H1 (cell line): ENCODE measurements at regions not wholly inside any gene's neighbourhood (a gene's known extent, or its start where the extent isn't known, plus 50 kb on each side); places are given as distances from the start of the nearest gene placed in this dataset.

Experiments
- CTCF ChIA-PET: fragments of 300-600 bp; sonication (Branson Sonifier 250); formaldehyde crosslinking; loops from one replicate; lab custom pipeline; 2021; ENCODE audit not compliant: partially characterized antibody; lab: Charles Lee
- POLR2A ChIA-PET: fragments of 300-600 bp; sonication (Branson Sonifier 250); formaldehyde crosslinking; loops from one replicate; lab custom pipeline; 2021; ENCODE audit warnings: inconsistent platforms; ENCODE audit not compliant: partially characterized antibody; lab: Charles Lee
- DNase-seq, 2 experiments: peaks; one replicate each; pipeline versions ENCODE4 v3.0.0 to v3.0.0-alpha.2; 2010 to 2022; ENCODE audit warnings: low spot score in 2 of 2, low read depth in 1 of 2, mixed read lengths in 1 of 2
- FAIRE-seq: peaks from 2 replicates; lab custom pipeline; 2011; peaks lifted over from hg19 to GRCh38; lab: Jason Lieb, UNC
- H2AFZ ChIP-seq: 2 replicates; pipeline ENCODE4 v1.8.1; 2012; ENCODE audit warnings: low read length, inconsistent platforms
- H2AK5ac ChIP-seq: 2 replicates; pipeline ENCODE4 v1.6.1; 2013; ENCODE audit warnings: low read depth, low read length
- H2BK120ac ChIP-seq: replicated peaks from 2 replicates; pipeline ENCODE3; 2013; ENCODE audit warnings: low read depth, low read length, inconsistent platforms
- H2BK12ac ChIP-seq: 2 replicates; pipeline ENCODE4 v1.6.1; 2013; ENCODE audit warnings: low read depth, low read length
- H2BK15ac ChIP-seq: 2 replicates; pipeline ENCODE4 v1.6.1; 2013; ENCODE audit warnings: low read length
- H2BK20ac ChIP-seq: 2 replicates; pipeline ENCODE4 v1.6.1; 2013; ENCODE audit warnings: low read length
- H2BK5ac ChIP-seq: 2 replicates; pipeline ENCODE4 v1.6.1; 2013; ENCODE audit warnings: low read depth, low read length
- H3K14ac ChIP-seq: 2 replicates; pipeline ENCODE4 v1.6.1; 2013; ENCODE audit warnings: inconsistent platforms; ENCODE audit not compliant: insufficient read length
- H3K18ac ChIP-seq: 2 replicates; pipeline ENCODE4 v1.6.1; 2013; ENCODE audit warnings: low read length; ENCODE audit errors: extremely low read depth
- H3K23ac ChIP-seq: 2 replicates; pipeline ENCODE4 v1.6.1; 2013; ENCODE audit warnings: inconsistent platforms; ENCODE audit not compliant: insufficient read length
- H3K23me2 ChIP-seq: 2 replicates; pipeline ENCODE4 v1.6.1; 2013; ENCODE audit warnings: low read depth, low read length
- H3K27ac ChIP-seq: 2 replicates; pipeline ENCODE4 v1.6.1; 2011; ENCODE audit warnings: low read depth, low read length, inconsistent platforms
- H3K27me3 ChIP-seq, 4 experiments: replicated peaks in 1 of 4; 1 replicate in 1 of 4; 2 replicates in 3 of 4; pipeline versions ENCODE4 v1.6.1 to v1.8.1; 2011 to 2013; ENCODE audit warnings: low read length in 3 of 4, mild to moderate bottlenecking in 3 of 4, inconsistent platforms in 2 of 4, mixed read lengths in 2 of 4, moderate library complexity in 1 of 4; ENCODE audit not compliant: control insufficient read depth in 3 of 4, insufficient read depth in 3 of 4; ENCODE audit errors: extremely low read depth in 1 of 4
- H3K36me3 ChIP-seq, 4 experiments: 2 replicates each; pipeline versions ENCODE4 v1.6.1 to v1.8.1; 2011 to 2013; ENCODE audit warnings: mild to moderate bottlenecking in 4 of 4, low read length in 3 of 4, moderate library complexity in 2 of 4, control low read depth in 1 of 4, inconsistent platforms in 1 of 4; ENCODE audit not compliant: insufficient read depth in 4 of 4, control insufficient read depth in 2 of 4
- H3K4ac ChIP-seq: replicated peaks from 2 replicates; pipeline ENCODE3; 2013; ENCODE audit warnings: low read length, low read depth, mixed read lengths, inconsistent platforms; ENCODE audit not compliant: insufficient read length
- H3K4me1 ChIP-seq, 4 experiments: replicated peaks in 1 of 4; 1 replicate in 1 of 4; 2 replicates in 3 of 4; pipeline versions ENCODE4 v1.6.1 to v1.8.1; 2011 to 2013; ENCODE audit warnings: low read length in 3 of 4, inconsistent platforms in 2 of 4, mixed read lengths in 1 of 4; ENCODE audit not compliant: insufficient read depth in 4 of 4, control insufficient read depth in 3 of 4
- H3K4me2 ChIP-seq, 2 experiments: 2 replicates each; pipeline versions ENCODE4 v1.6.1 to v1.8.1; 2011 to 2013; ENCODE audit warnings: low read depth in 2 of 2, low read length in 2 of 2, control low read depth in 1 of 2, inconsistent platforms in 1 of 2, mild to moderate bottlenecking in 1 of 2; ENCODE audit not compliant: insufficient read depth in 1 of 2
- H3K4me3 ChIP-seq, 4 experiments: fragments of 200-600, 300-600 bp in 1 of 4; sonication (generic), shearing (Covaris generic), sonication (Bioruptor Twin) in 1 of 4; 2 replicates each; pipeline versions ENCODE4 v1.5.1 to v1.8.1; 2011 to 2016; ENCODE audit warnings: low read length in 4 of 4, low read depth in 3 of 4, control low read depth in 2 of 4, inconsistent platforms in 2 of 4, mild to moderate bottlenecking in 2 of 4, mixed read lengths in 1 of 4, moderate library complexity in 1 of 4; ENCODE audit not compliant: insufficient read depth in 2 of 4; ENCODE audit errors: extremely low read depth in 1 of 4
- H3K56ac ChIP-seq: replicated peaks from 2 replicates; pipeline ENCODE3; 2013; ENCODE audit warnings: low read depth, mild to moderate bottlenecking, mixed read lengths, low read length, inconsistent platforms; ENCODE audit not compliant: insufficient read length
- H3K79me1 ChIP-seq: 2 replicates; pipeline ENCODE4 v1.6.1; 2013; ENCODE audit warnings: low read depth, low read length, control low read depth
- H3K79me2 ChIP-seq, 2 experiments: 2 replicates each; pipeline versions ENCODE4 v1.6.1 to v1.8.1; 2012 to 2013; ENCODE audit warnings: low read length in 2 of 2, mild to moderate bottlenecking in 2 of 2, inconsistent platforms in 1 of 2; ENCODE audit not compliant: insufficient read depth in 2 of 2, control insufficient read depth in 1 of 2
- H3K9ac ChIP-seq, 4 experiments: replicated peaks in 1 of 4; 1 replicate in 1 of 4; 2 replicates in 3 of 4; pipeline versions ENCODE4 v1.6.1 to v1.8.1; 2011 to 2013; ENCODE audit warnings: low read depth in 3 of 4, low read length in 3 of 4, control low read depth in 2 of 4, mild to moderate bottlenecking in 2 of 4, moderate library complexity in 2 of 4, inconsistent platforms in 1 of 4; ENCODE audit errors: extremely low read depth in 1 of 4
- H3K9me3 ChIP-seq, 2 experiments: 2 replicates each; pipeline versions ENCODE4 v1.6.1 to v1.8.1; 2012 to 2013; ENCODE audit warnings: mild to moderate bottlenecking in 2 of 2, moderate library complexity in 2 of 2, control low read depth in 1 of 2, inconsistent platforms in 1 of 2, low read depth in 1 of 2, low read length in 1 of 2, mixed read lengths in 1 of 2; ENCODE audit not compliant: insufficient read depth in 2 of 2
- H4K20me1 ChIP-seq, 2 experiments: replicated peaks in 1 of 2; 2 replicates each; pipeline versions ENCODE3 to v1.8.1; 2011 to 2013; ENCODE audit warnings: inconsistent platforms in 2 of 2, low read length in 2 of 2, mild to moderate bottlenecking in 1 of 2; ENCODE audit not compliant: insufficient read depth in 2 of 2, control insufficient read depth in 1 of 2
- H4K5ac ChIP-seq: 2 replicates; pipeline ENCODE4 v1.6.1; 2013; ENCODE audit warnings: low read length, low read depth, mixed read lengths, inconsistent platforms; ENCODE audit not compliant: insufficient read length
- H4K8ac ChIP-seq: 2 replicates; pipeline ENCODE4 v1.8.0; 2013; ENCODE audit warnings: mild to moderate bottlenecking, moderate library complexity, low read length, inconsistent platforms; ENCODE audit not compliant: insufficient read depth; ENCODE audit errors: extremely low read depth
- H4K91ac ChIP-seq: replicated peaks from 2 replicates; pipeline ENCODE3; 2013; ENCODE audit warnings: low read length, mixed read lengths, inconsistent platforms; ENCODE audit not compliant: insufficient read length
- ATF2 ChIP-seq: IDR thresholded peaks from 2 replicates; pipeline ENCODE4 v1.6.1; 2012; ENCODE audit warnings: low read length, inconsistent platforms
- BACH1 ChIP-seq: IDR thresholded peaks from 2 replicates; pipeline ENCODE4 v1.6.1; 2012; ENCODE audit warnings: low read length, improper control_type of control experiment
- CBX5 ChIP-seq: fragments of 300-800, 300-1000 bp; sonication (generic); IDR thresholded peaks from 2 replicates; pipeline ENCODE4 v1.7.1; 2016; ENCODE audit warnings: antibody characterized with exemption, low read length, low read depth
- HDAC2 ChIP-seq, 2 experiments: fragments of 300-600 bp in 1 of 2; sonication (generic) in 1 of 2; IDR thresholded peaks; 2 replicates each; pipeline ENCODE4 v1.6.1; 2011 to 2012; ENCODE audit warnings: low read depth in 2 of 2, low read length in 2 of 2, mild to moderate bottlenecking in 2 of 2, moderate library complexity in 2 of 2, borderline replicate concordance in 1 of 2, inconsistent platforms in 1 of 2
- JUN ChIP-seq: IDR thresholded peaks from 2 replicates; pipeline ENCODE4 v1.6.1; 2011; ENCODE audit warnings: low read depth, mild to moderate bottlenecking, improper control_type of control experiment, low read length
- MAFK ChIP-seq: IDR thresholded peaks from 2 replicates; pipeline ENCODE4 v1.6.1; 2012; ENCODE audit warnings: low read depth, mild to moderate bottlenecking, improper control_type of control experiment, low read length
- RFX5 ChIP-seq: IDR thresholded peaks from 2 replicates; pipeline ENCODE4 v1.6.1; 2011; ENCODE audit warnings: low read depth, low read length, improper control_type of control experiment, borderline replicate concordance
- RNF2 ChIP-seq: fragments of 200-900, 300-1000 bp; sonication (generic); IDR thresholded peaks from 2 replicates; pipeline ENCODE4 v1.7.1; 2016; ENCODE audit warnings: borderline replicate concordance, low read depth, mild to moderate bottlenecking, antibody characterized with exemption, low read length; ENCODE audit not compliant: poor library complexity, severe bottlenecking; ENCODE audit errors: missing control alignments
- SIN3A ChIP-seq, 2 experiments: IDR thresholded peaks in 1 of 2; conservative IDR thresholded peaks in 1 of 2; 2 replicates each; pipeline ENCODE4 v1.6.1; 2011 to 2012; ENCODE audit warnings: low read length in 2 of 2, improper control_type of control experiment in 1 of 2, low read depth in 1 of 2, mild to moderate bottlenecking in 1 of 2
- TEAD4 ChIP-seq: IDR thresholded peaks from 2 replicates; pipeline ENCODE4 v1.6.1; 2012; ENCODE audit warnings: low read depth, low read length, inconsistent platforms, mixed read lengths
- WGBS, 2 experiments: shearing (Covaris generic) in 1 of 2; methylation state at CpG; one replicate each; pipeline versions ENCODE4 v1.1.6 to v1.1.7; 2013 to 2015; ENCODE audit warnings: low lambda C conversion rate in 2 of 2, mixed read lengths in 2 of 2, inconsistent platforms in 1 of 2, low coverage in 1 of 2, missing lambda C conversion rate in 1 of 2; ENCODE audit not compliant: insufficient replicate concordance in 2 of 2, insufficient coverage in 1 of 2, insufficient read length in 1 of 2; ENCODE audit errors: extremely low coverage in 1 of 2, missing lambda C conversion rate in 1 of 2; 5-methylcytosine and 5-hydroxymethylcytosine counted together

DNA sequence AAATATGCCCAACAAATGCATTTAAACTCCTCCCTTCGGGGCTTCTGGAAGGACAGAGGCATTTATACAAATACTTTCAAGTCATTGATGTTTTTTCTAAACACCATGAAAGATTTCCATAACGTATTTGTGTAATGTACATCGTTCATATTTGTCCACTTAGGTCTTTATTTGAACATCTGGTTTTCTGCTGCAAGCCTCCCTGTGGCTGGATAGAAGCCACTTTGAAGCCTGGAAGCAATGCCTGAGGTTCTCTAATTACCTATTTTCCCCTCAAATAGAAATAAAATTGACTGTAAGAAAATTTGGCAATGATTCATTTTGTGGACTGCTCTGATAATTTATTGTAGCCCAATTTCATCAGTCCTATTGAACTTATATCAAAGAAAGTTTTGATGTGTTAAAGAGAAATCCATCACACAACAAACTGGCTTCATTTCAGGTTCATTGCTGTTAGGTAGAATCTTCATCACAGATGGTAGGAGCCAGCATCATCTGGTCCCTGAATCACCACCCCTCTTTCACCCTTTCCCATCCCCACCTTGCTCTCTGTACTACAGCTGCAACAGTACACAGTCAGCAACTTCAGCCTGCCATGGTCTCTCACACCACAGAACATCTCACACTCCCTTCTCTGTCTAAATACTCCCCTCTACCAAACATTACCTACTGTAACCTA lies 186.0 kb upstream of the MGMT start:
- H4K20me1 ChIP-seq: peaks cover 0 to 1% of the 10 kb centered on the region in 2 experiments
- no peak overlapping the region for H4K91ac ChIP-seq
- no peak overlapping the region for H4K5ac ChIP-seq
- H3K4me2 ChIP-seq: no peak overlapping the region
- H2BK5ac ChIP-seq: no peak overlapping the region
- H3K14ac ChIP-seq: no peak overlapping the region
- no peaks in the 10 kb centered on the region for H3K23me2 ChIP-seq
- no peaks in the 10 kb centered on the region for H3K79me2 ChIP-seq
- no peak overlapping the region for H2BK20ac ChIP-seq
- H4K8ac ChIP-seq: no peak overlapping the region
- no peak overlapping the region for H3K27ac ChIP-seq
- no peak overlapping the region for H2AFZ ChIP-seq
- no peak overlapping the region for H3K56ac ChIP-seq
- ChIA-PET POLR2A (no interaction called here), CTCF (no interaction called here)
- H3K9me3 ChIP-seq: peaks cover 0 to 3% of the 10 kb centered on the region in 2 experiments; a peak in 1 of 4 replicates
- H3K79me1 ChIP-seq: no peaks in the 10 kb centered on the region
- peaks cover 0 to 1% (median 0%) of the 10 kb centered on the region in 4 experiments; a peak in 2 of 7 replicates for H3K27me3 ChIP-seq
- H2BK12ac ChIP-seq: no peak overlapping the region
- no peak overlapping the region for H3K23ac ChIP-seq
- H2BK15ac ChIP-seq: no peak overlapping the region
- H2AK5ac ChIP-seq: no peak overlapping the region
- no peak overlapping the region for H3K4me3 ChIP-seq
- no peaks in the 10 kb centered on the region for H3K4me1 ChIP-seq
- no peaks in the 10 kb centered on the region for H3K36me3 ChIP-seq
- no peak overlapping the region for H2BK120ac ChIP-seq
- no peak for FAIRE-seq
- DNase-seq: no peak
- H3K4ac ChIP-seq: no peak overlapping the region
- WGBS, 2 experiments: 91% methylated on average over 3 of the region's 3 CpGs; no CpG with 5 or more reads in 1 of the 2 experiments
- H3K9ac ChIP-seq: no peak overlapping the region
- H3K18ac ChIP-seq: no peak overlapping the region
- no peak for TF ChIP-seq JUN
- TF ChIP-seq RFX5: no peak
- no peak for TF ChIP-seq RNF2
- no peak for TF ChIP-seq ATF2
- TF ChIP-seq BACH1: no peak
- no peak for TF ChIP-seq HDAC2 (IDR thresholded peaks at IDR 0.05; ENCODE audit: borderline replicate concordance in 1 of 2, low read depth in 2 of 2, low read length in 2 of 2)
- TF ChIP-seq MAFK: no peak
- TF ChIP-seq CBX5: no peak
- no peak for TF ChIP-seq SIN3A (conservative IDR thresholded peaks at IDR 0.05 in 1 of 2, IDR thresholded peaks at IDR 0.05 in 1 of 2; ENCODE audit: low read depth in 1 of 2, low read length in 2 of 2)
- no peak for TF ChIP-seq TEAD4
